HS-5 (cell line): ENCODE measurements at regions not wholly inside any gene's neighbourhood (a gene's known extent, or its start where the extent isn't known, plus 50 kb on each side); places are given as distances from the start of the nearest gene placed in this dataset.

ENCODE experiments used
- DNase-seq: peaks from one replicate; pipeline ENCODE4 v3.0.0-alpha.2; 2012; ENCODE audit warnings: low read depth

- DNase-seq, result no peak
Measured at GRCh38 chr4:58688568-58688967, 1578.4 kb upstream of the IGFBP7 start.

- no peak for DNase-seq
Measured at GRCh38 chr4:58679886-58680285, 1569.7 kb upstream of the IGFBP7 start.

- DNase-seq, result no peak
Measured at GRCh38 chr4:58679051-58679450, 1568.9 kb upstream of the IGFBP7 start.

GRCh38 chr4:58669783-58670182 is 1559.6 kb upstream of the IGFBP7 start:
- DNase-seq, result no peak

- no peak for DNase-seq
Measured at GRCh38 chr4:58665649-58666048, 1555.5 kb upstream of the IGFBP7 start.

GRCh38 chr4:58658701-58659100 is 1548.5 kb upstream of the IGFBP7 start:
- no peak for DNase-seq

- DNase-seq, result no peak
Measured at GRCh38 chr4:58653251-58653650, 1543.1 kb upstream of the IGFBP7 start.

- no peak for DNase-seq
Measured at GRCh38 chr4:58649226-58649625, 1539.0 kb upstream of the IGFBP7 start.

- DNase-seq, result no peak
Measured at GRCh38 chr4:58646126-58646525, 1535.9 kb upstream of the IGFBP7 start.

- DNase-seq, result no peak
Measured at GRCh38 chr4:58644549-58644948, 1534.4 kb upstream of the IGFBP7 start.

- no peak for DNase-seq
Measured at GRCh38 chr4:58636381-58636780, 1526.2 kb upstream of the IGFBP7 start.

- DNase-seq, result no peak
Measured at GRCh38 chr4:58617226-58617625, 1507.0 kb upstream of the IGFBP7 start.

GRCh38 chr4:58611012-58611411 is 1500.8 kb upstream of the IGFBP7 start:
- no peak for DNase-seq

GRCh38 chr4:58606303-58606702 is 1496.1 kb upstream of the IGFBP7 start:
- no peak for DNase-seq

GRCh38 chr4:58603951-58604350 is 1493.8 kb upstream of the IGFBP7 start:
- no peak for DNase-seq

- DNase-seq, result no peak
Measured at GRCh38 chr4:58602731-58603359, 1492.7 kb upstream of the IGFBP7 start.

- DNase-seq, result no peak
Measured at GRCh38 chr4:58602022-58602421, 1491.8 kb upstream of the IGFBP7 start.

- DNase-seq, result no peak
Measured at GRCh38 chr4:58600290-58600689, 1490.1 kb upstream of the IGFBP7 start.

- no peak for DNase-seq
Measured at GRCh38 chr4:58590722-58591121, 1480.5 kb upstream of the IGFBP7 start.

- DNase-seq, result no peak
Measured at GRCh38 chr4:58587856-58588255, 1477.7 kb upstream of the IGFBP7 start.

GRCh38 chr4:58566260-58566659 is 1456.1 kb upstream of the IGFBP7 start:
- DNase-seq, result no peak

- no peak for DNase-seq
Measured at GRCh38 chr4:58564695-58565475, 1454.7 kb upstream of the IGFBP7 start.

- no peak for DNase-seq
Measured at GRCh38 chr4:58561170-58561569, 1451.0 kb upstream of the IGFBP7 start.

- DNase-seq, result no peak
Measured at GRCh38 chr4:58560736-58561135, 1450.6 kb upstream of the IGFBP7 start.
